Heart left ventricle (tissue), 16 donors: ENCODE measurements at regions not wholly inside any gene's neighbourhood (a gene's known extent, or its start where the extent isn't known, plus 50 kb on each side); places are given as distances from the start of the nearest gene placed in this dataset.
"Not testable (repeated sequence)": the region's sequence is repeated elsewhere in the genome, so short reads cannot be mapped to it uniquely, and the experiment has no call there.

ENCODE experiments used
- ATAC-seq, 4 donors: fragments of 200-7000 bp; cut with Tn5 transposase; one replicate each; pipeline ENCODE4 v1.9.1; 2020 to 2022; ENCODE audit warnings: moderate library complexity in 4 of 4, mild to moderate bottlenecking in 3 of 4, moderate number of reproducible peaks in 1 of 4
- DNase-seq, 5 donors: peaks; one replicate each; pipeline ENCODE4 v3.0.0-alpha.2; 2020
- H3K27ac ChIP-seq, 12 donors: fragments of 200-600 bp; sonication (generic) in 4 of 12; one replicate each; pipeline versions ENCODE4 v1.5.0 to v1.8.0; 2016 to 2022; ENCODE audit warnings: mild to moderate bottlenecking in 2 of 12
- H3K27me3 ChIP-seq, 9 donors: fragments of 200-600 bp; sonication (generic) in 2 of 9; one replicate each; pipeline versions ENCODE4 v1.5.1 to v1.8.0; 2016 to 2022; ENCODE audit warnings: mild to moderate bottlenecking in 3 of 9
- H3K36me3 ChIP-seq, 9 donors: fragments of 200-600 bp; sonication (generic) in 2 of 9; one replicate each; pipeline versions ENCODE4 v1.5.0 to v1.8.0; 2018 to 2022; ENCODE audit warnings: mild to moderate bottlenecking in 2 of 9
- H3K4me1 ChIP-seq, 12 donors: fragments of 200-600 bp; sonication (generic) in 4 of 12; one replicate each; pipeline versions ENCODE4 v1.5.0 to v1.8.0; 2016 to 2022; ENCODE audit warnings: mild to moderate bottlenecking in 3 of 12
- H3K4me3 ChIP-seq, 12 donors: fragments of 200-600 bp; sonication (generic) in 4 of 12; one replicate each; pipeline versions ENCODE4 v1.5.0 to v1.8.0; 2017 to 2022; ENCODE audit warnings: mild to moderate bottlenecking in 9 of 12, moderate library complexity in 4 of 12
- H3K9me3 ChIP-seq, 12 donors: fragments of 200-600 bp; sonication (generic) in 4 of 12; one replicate each; pipeline versions ENCODE4 v1.5.0 to v1.8.0; 2016 to 2022; ENCODE audit warnings: mild to moderate bottlenecking in 1 of 12
- POLR2A ChIP-seq, 2 donors: fragments of 450-650 bp; IDR thresholded peaks; one replicate each; pipeline ENCODE4 v1.6.1; 2017; ENCODE audit warnings: antibody characterized with exemption in 2 of 2, mild to moderate bottlenecking in 2 of 2, moderate library complexity in 2 of 2
- WGBS, 4 donors: extraction: QIAGEN DNeasy Blood & Tissue Kit in 2 of 4; methylation state at CpG; one replicate each; pipeline versions ENCODE4 v1.1.5 to v1.1.7; 2013 to 2018; 5-methylcytosine and 5-hydroxymethylcytosine counted together
- intact Hi-C, 10 donors: fragments of 100-400 bp; cut with DNase I; formaldehyde crosslinking; loops; one replicate each; pipeline versions ENCODE4 v1.11.1 to v1.14.2; 2022
- TF ChIP-seq, protein P1 (sequence below), 12 donors: fragments of 200-600 bp; sonication (generic) in 4 of 12; IDR thresholded peaks; one replicate each; pipeline versions ENCODE4 v1.5.0 to v1.8.0; 2018 to 2022; ENCODE audit warnings: antibody characterized with exemption in 12 of 12, mild to moderate bottlenecking in 5 of 12
- donor health status: ischemic (EF 13 %, LVEDD 7.1; RV severe dilation, severe dysfunction).
- donor health status: healthy with polysubstance abuse.
- donor health status: DM: no; HTN: yes; CAD: no.
- donor health status: DM: no; HTN: no; CAD: no.
- donor health status: ischemic (EF 25% LVEDD 6.9; RV normal size, moderate dysfunction).
- donor health status: ischemic (EF 25% LVEDD 5.7; RV mildly dilated, moderate dysfunction).
- donor health status: healthy.
- donor health status: DM: yes; HTN: yes; CAD: no.
- donor health status: ischemic (EF 35%, LVEDD 5.7; RV mildly dilated, moderate dysfunction).
- donor health status: nonischemic (EF 11% LVEDD 7.7; RV severe dilation, severe dysfunction).
- donor health status: DM: yes; HTN: yes; CAD: no.
- donor health status: PGD.
- donor health status: ischemic (EF 29% LVEDD 5.4; RV normal size, mild dysfunction).
- donor health status: nonischemic (EF 23%, LVEDD 6.1; RV moderate dilation, normal function).

GRCh38 chr3:194032828-194033435 lies 103.0 kb upstream of the HES1 start:
- intact Hi-C loops: no loop called here
- WGBS, 4 donors: 58 to 70% (median 65%) methylated on average over 9 of the region's 9 CpGs

DNA sequence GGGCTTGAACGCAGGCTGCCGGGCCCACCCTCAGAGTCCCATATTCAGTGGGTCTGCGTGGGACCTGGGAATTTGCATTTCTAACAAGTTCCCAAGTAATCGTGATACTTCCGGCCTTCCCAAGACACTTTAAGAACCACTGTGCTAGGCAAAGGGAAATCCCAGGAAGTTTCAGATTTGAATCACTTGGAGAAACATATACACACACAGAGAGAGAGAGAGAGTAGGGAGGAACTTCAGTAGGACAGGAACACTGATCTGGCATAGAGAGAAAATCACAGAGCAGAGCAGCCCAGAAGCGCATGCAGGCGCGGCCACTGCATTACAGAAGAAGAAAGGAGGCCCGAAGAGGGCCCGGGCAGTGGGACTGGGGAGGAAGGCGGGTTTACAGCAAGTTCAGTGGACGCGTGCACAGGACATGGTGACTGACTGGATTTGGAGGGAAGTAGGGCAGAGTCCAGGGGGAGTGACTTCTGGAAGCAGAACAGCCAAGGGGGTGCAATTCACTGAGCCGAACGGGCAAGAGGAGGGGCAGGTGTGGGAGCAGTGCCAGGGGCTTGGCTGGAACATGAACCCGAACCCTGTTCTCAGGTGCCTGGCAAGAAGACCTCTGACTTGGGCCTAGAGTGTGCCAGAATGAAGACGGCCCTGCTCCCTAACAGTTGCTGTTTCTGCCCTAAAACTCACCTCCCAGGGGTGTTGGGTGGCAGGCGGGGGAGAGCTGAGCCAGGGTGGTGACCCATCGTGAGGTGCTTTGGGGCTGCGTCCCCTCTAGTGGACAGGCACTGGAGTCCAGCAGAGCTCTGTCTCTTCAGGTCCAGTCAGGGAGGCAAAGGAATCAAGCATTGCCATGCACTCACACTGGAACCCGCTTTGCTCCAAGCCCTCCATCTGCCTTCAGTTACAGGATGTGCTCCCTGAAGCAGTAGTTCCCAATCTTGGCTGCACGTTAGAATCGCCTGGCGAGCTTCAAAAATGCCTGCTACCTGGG lies 101.3 kb upstream of the HES1 start:
- peaks cover 0 to 9% (median 0%) of the 10 kb centered on the region in 9 donors for H3K27me3 ChIP-seq
- no peak overlapping the region for H3K27ac ChIP-seq
- ATAC-seq (no peak), DNase-seq (no peak)
- H3K36me3 ChIP-seq: no peaks in the 10 kb centered on the region
- H3K9me3 ChIP-seq: no peaks in the 10 kb centered on the region
- no peak overlapping the region for H3K4me3 ChIP-seq
- intact Hi-C loops: no loop called here
- no peak for TF ChIP-seq POLR2A (IDR thresholded peaks at IDR 0.05)
- TF ChIP-seq, protein P1, sequence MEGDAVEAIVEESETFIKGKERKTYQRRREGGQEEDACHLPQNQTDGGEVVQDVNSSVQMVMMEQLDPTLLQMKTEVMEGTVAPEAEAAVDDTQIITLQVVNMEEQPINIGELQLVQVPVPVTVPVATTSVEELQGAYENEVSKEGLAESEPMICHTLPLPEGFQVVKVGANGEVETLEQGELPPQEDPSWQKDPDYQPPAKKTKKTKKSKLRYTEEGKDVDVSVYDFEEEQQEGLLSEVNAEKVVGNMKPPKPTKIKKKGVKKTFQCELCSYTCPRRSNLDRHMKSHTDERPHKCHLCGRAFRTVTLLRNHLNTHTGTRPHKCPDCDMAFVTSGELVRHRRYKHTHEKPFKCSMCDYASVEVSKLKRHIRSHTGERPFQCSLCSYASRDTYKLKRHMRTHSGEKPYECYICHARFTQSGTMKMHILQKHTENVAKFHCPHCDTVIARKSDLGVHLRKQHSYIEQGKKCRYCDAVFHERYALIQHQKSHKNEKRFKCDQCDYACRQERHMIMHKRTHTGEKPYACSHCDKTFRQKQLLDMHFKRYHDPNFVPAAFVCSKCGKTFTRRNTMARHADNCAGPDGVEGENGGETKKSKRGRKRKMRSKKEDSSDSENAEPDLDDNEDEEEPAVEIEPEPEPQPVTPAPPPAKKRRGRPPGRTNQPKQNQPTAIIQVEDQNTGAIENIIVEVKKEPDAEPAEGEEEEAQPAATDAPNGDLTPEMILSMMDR (IDR thresholded peaks at IDR 0.05): no peak
- 93 to 94% (median 93%) methylated on average over 22 to 24 of the region's 24 CpGs for WGBS, 4 donors
- H3K4me1 ChIP-seq: no peaks in the 10 kb centered on the region

More at GRCh38 chr3:194032828-194033435, 103.0 kb upstream of the HES1 start:
- Histone ChIP-seq H3K36me3 (no peaks in the 10 kb centered on the region), H3K27me3 (peaks cover 0 to 23% (median 0%) of the 10 kb centered on the region in 9 donors), H3K4me3 (no peak overlapping the region), H3K4me1 (no peaks in the 10 kb centered on the region), H3K9me3 (no peaks in the 10 kb centered on the region), H3K27ac (no peak overlapping the region)
- DNase-seq: no peak
- ATAC-seq: no peak
- TF ChIP-seq POLR2A (IDR thresholded peaks at IDR 0.05): no peak
- TF ChIP-seq, protein P1 (IDR thresholded peaks at IDR 0.05): no peak

DNA sequence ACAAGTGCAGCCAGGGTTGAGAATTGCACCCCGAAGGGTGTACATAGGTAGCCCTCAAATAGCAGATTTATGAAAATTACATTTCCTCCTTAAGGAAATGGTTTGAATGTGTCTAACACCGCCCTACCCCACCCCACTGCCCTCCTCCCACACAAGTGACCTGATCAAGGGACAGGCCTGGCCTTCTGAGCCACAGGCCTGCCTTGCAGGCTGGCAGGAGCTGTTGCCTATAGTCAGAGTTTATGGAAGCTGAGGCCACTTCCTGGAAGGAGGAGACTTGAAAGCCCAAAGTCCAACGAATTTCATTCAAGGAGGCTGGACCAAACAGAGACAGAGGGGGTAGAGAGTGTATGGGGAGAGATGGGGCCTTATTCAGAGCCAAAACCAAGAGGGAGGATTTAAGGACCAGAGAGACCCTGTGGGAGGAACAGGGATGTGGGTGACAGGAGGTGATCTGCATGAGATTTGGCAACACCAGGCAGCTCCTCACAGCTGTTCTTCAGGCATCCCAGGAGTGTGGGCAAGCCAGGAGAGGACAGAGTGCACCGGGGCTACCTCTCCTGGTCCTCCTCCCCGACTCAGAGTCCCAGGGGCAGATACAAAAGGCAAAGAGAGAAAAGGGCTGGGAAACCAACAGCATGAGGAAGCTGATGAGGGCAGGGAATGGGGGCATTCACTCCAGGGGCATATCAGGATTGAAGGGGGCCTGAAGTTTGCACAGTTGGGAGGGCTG lies 100.4 kb upstream of the HES1 start:
- no peak for ATAC-seq
- intact Hi-C loops: no loop called here
- TF ChIP-seq, protein P1 (IDR thresholded peaks at IDR 0.05): no peak

DNA sequence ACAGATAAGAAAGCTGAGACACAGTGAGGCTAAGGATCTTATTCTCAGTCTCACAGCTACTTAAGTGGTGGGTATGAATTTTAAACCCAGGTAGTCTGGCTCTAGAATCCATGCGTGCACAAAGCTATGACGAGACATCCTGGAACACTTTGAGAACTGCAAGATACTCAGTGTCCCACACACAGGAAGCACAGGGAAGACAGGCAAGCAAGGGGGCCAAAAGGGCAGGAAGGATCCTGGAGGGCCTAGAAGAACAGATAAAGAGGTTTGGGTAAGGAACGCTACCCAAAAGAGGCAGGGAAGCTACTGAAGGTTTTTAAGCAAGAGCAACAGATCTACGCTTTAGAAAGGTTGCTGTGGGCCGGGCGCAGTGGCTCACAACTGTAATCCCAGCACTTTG lies 99.1 kb upstream of the HES1 start:
- TF ChIP-seq, protein P1 (IDR thresholded peaks at IDR 0.05): no peak
- no peak for TF ChIP-seq POLR2A (IDR thresholded peaks at IDR 0.05)
- intact Hi-C loops: no loop called here

More for the DNA sequence above, 100.4 kb upstream of the HES1 start:
- Histone ChIP-seq H3K27ac (no peak overlapping the region), H3K4me1 (no peaks in the 10 kb centered on the region), H3K36me3 (no peaks in the 10 kb centered on the region), H3K4me3 (no peak overlapping the region), H3K27me3 (peaks cover 0 to 3% (median 0%) of the 10 kb centered on the region in 9 donors), H3K9me3 (no peaks in the 10 kb centered on the region)
- 75 to 79% (median 78%) methylated on average over 5 of the region's 5 CpGs for WGBS, 4 donors
- DNase-seq: no peak

GRCh38 chr3:194038346-194038745 lies 97.6 kb upstream of the HES1 start:
- H3K9me3 ChIP-seq, DNase-seq, H3K27me3 ChIP-seq, ATAC-seq, H3K27ac ChIP-seq, H3K4me1 ChIP-seq, H3K36me3 ChIP-seq, H3K4me3 ChIP-seq, intact Hi-C loops: not testable (repeated sequence)
- 92 to 96% (median 96%) methylated on average over 13 of the region's 13 CpGs for WGBS, 4 donors

More for the DNA sequence above, 99.1 kb upstream of the HES1 start:
- no peak overlapping the region for H3K4me3 ChIP-seq
- H3K4me1 ChIP-seq: no peaks in the 10 kb centered on the region
- no peaks in the 10 kb centered on the region for H3K27me3 ChIP-seq
- no peaks in the 10 kb centered on the region for H3K9me3 ChIP-seq
- ATAC-seq (no peak), DNase-seq (no peak)
- H3K36me3 ChIP-seq: no peaks in the 10 kb centered on the region
- H3K27ac ChIP-seq: no peak overlapping the region
- 89 to 99% (median 93%) methylated on average over 6 of the region's 6 CpGs for WGBS, 4 donors
